CD4-positive, alpha-beta T cell (primary cell): ENCODE measurements at regions not wholly inside any gene's neighbourhood (a gene's known extent, or its start where the extent isn't known, plus 50 kb on each side); places are given as distances from the start of the nearest gene placed in this dataset.

Experiments
- ATAC-seq: fragments of 200-7000 bp; cut with Tn5 transposase; one replicate; pipeline ENCODE4 v1.10.0; 2022; ENCODE audit warnings: mild to moderate bottlenecking; ENCODE audit not compliant: poor library complexity
- CTCF ChIA-PET: fragments of 350-600 bp; sonication (Branson Sonifier 250); formaldehyde crosslinking; loops from one replicate; lab custom pipeline; 2021; ENCODE audit warnings: antibody characterized with exemption, inconsistent platforms; lab: Charles Lee
- POLR2A ChIA-PET: fragments of 350-600 bp; sonication (Branson Sonifier 250); formaldehyde crosslinking; loops from one replicate; lab custom pipeline; 2021; ENCODE audit warnings: antibody characterized with exemption, inconsistent platforms; lab: Charles Lee
- DNase-seq, 14 experiments: peaks; one replicate each; pipeline ENCODE4 v3.0.0-alpha.2; 2013 to 2020; ENCODE audit warnings: mixed read lengths in 2 of 14
- H3K27ac ChIP-seq, 2 donors: one replicate each; pipeline versions ENCODE4 v1.5.1 to v1.7.0; 2013; ENCODE audit warnings: low read length in 2 of 2, low read depth in 1 of 2, mild to moderate bottlenecking in 1 of 2
- H3K27me3 ChIP-seq, 2 experiments: 1 replicate in 1 of 2; 2 replicates in 1 of 2; pipeline versions ENCODE4 v1.6.1 to v1.7.0; 2013; ENCODE audit warnings: low read length in 2 of 2, control low read depth in 1 of 2, mild to moderate bottlenecking in 1 of 2, moderate library complexity in 1 of 2; ENCODE audit not compliant: insufficient read depth in 2 of 2, control insufficient read depth in 1 of 2
- H3K36me3 ChIP-seq: one replicate; pipeline ENCODE4 v1.6.1; 2013; ENCODE audit warnings: low read length, control low read depth; ENCODE audit not compliant: insufficient read depth
- H3K4me1 ChIP-seq: one replicate; pipeline ENCODE4 v1.6.1; 2013; ENCODE audit warnings: low read length, control low read depth; ENCODE audit not compliant: insufficient read depth
- H3K4me3 ChIP-seq: one replicate; pipeline ENCODE4 v1.5.1; 2013; ENCODE audit warnings: mild to moderate bottlenecking, low read length, moderate library complexity
- H3K9me3 ChIP-seq, 2 experiments: 1 replicate in 1 of 2; 2 replicates in 1 of 2; pipeline versions ENCODE4 v1.6.1 to v1.7.0; 2013; ENCODE audit warnings: low read length in 2 of 2, mild to moderate bottlenecking in 2 of 2, control low read depth in 1 of 2, moderate library complexity in 1 of 2; ENCODE audit not compliant: control insufficient read depth in 1 of 2, insufficient read depth in 1 of 2
- H3K27ac Mint-ChIP-seq: one replicate; pipeline ENCODE4 v1.8.0; 2020; ENCODE audit warnings: mixed read lengths
- H3K27me3 Mint-ChIP-seq: one replicate; pipeline ENCODE4 v1.8.0; 2021; ENCODE audit warnings: mixed read lengths
- H3K36me3 Mint-ChIP-seq: one replicate; pipeline ENCODE4 v1.8.0; 2021; ENCODE audit warnings: low read depth, mixed read lengths
- H3K4me1 Mint-ChIP-seq: one replicate; pipeline ENCODE4 v1.8.0; 2021; ENCODE audit warnings: low read depth, mixed read lengths
- H3K4me3 Mint-ChIP-seq: one replicate; pipeline ENCODE4 v1.8.0; 2020; ENCODE audit warnings: mild to moderate bottlenecking, mixed read lengths
- H3K9me3 Mint-ChIP-seq: one replicate; pipeline ENCODE4 v1.8.0; 2020; ENCODE audit warnings: mixed read lengths
- intact Hi-C, 2 experiments: fragments of 100-400 bp; cut with DNase I in 1 of 2; cut with micrococcal nuclease in 1 of 2; formaldehyde crosslinking; loops; one replicate each; pipeline versions ENCODE4 v1.15.1 to v1.9.0; 2023 to 2025; cut with DNase I, micrococcal nuclease
- TF ChIP-seq, protein P1 (sequence below): fragments of 200-600 bp; IDR thresholded peaks from one replicate; pipeline ENCODE4 v1.8.0; 2022; ENCODE audit warnings: antibody characterized with exemption, mild to moderate bottlenecking

DNA sequence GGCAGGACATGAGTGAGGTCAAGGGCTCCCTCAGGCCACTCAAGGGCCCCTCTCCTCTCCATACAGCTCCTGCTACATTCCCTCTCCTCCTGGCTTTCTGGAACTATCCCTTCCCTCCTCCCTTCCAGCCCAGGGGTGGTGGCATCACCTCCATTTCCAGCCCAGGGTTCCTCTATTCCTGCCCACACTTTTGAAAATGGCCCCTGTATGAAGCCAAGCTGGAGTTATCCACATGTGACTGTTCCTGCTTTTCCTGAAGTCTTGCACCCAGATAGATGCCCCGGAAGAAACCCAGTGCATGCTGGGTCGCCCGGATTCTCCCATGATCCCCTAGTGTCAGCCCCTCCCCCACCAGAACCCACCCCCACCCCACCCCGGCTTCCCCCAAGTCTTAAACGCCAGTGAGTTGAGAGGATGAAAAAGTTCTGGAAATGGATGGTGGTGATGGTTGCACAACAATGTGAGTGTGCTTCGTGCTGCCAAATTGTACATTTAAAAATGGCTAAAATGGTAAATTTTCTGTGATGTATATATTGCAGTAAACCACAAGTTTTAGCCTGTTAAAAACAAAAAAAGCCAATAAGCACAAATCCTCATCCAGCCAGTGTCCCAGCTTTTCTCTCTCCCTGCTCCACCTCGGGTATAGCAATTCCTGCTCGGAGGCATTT is 136.9 kb downstream of the SCARB1 start:
- intact Hi-C loops: no loop called here
- POLR2A ChIA-PET: no interaction called here
- no peak overlapping the region for H3K4me3 ChIP-seq

DNA sequence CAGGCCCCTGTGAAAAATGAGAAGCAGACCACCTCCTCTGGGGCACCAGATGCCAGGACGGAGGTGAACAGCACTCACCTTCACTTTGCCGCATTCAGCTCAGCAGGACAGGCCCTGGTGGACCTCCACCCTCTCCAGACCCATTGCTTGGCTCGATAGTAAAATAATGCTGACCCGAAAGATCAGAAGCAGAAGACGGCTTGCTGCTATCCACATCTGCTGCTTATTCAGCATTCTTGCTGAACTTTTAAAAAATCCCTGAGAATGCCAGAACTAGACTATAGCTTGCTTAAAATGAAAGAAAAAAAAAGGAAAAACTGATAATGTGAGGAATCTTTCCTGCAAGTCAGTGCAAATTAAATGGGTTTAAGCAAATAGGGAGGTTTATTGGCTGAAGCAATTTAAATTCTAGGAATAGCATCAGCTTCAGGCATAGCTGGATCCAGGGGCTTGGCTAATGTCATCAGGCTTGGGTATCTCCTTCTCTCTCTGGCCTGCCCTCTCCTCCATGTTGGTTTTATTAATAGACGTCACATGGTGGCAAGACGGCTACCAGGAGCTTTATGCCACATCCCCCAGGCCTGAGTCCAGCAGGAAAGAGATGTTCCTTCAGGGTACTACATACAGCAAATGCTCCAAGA is 137.9 kb downstream of the SCARB1 start:
- no peak for DNase-seq
- Histone ChIP-seq H3K4me1 (no peaks in the 10 kb centered on the region), H3K27me3 (no peaks in the 10 kb centered on the region), H3K36me3 (no peaks in the 10 kb centered on the region), H3K9me3 (peaks cover 0 to 7% of the 10 kb centered on the region in 2 experiments), H3K27ac (no peak overlapping the region), H3K4me3 (no peak overlapping the region)
- Mint-ChIP-seq H3K4me1 (no peaks in the 10 kb centered on the region), H3K4me3 (no peak overlapping the region), H3K27ac (no peak overlapping the region), H3K36me3 (no peaks in the 10 kb centered on the region), H3K9me3 (no peaks in the 10 kb centered on the region), H3K27me3 (no peaks in the 10 kb centered on the region)
- ChIA-PET POLR2A (no interaction called here), CTCF (no interaction called here)
- ATAC-seq: no peak
- intact Hi-C loops: no loop called here
- TF ChIP-seq, protein P1, sequence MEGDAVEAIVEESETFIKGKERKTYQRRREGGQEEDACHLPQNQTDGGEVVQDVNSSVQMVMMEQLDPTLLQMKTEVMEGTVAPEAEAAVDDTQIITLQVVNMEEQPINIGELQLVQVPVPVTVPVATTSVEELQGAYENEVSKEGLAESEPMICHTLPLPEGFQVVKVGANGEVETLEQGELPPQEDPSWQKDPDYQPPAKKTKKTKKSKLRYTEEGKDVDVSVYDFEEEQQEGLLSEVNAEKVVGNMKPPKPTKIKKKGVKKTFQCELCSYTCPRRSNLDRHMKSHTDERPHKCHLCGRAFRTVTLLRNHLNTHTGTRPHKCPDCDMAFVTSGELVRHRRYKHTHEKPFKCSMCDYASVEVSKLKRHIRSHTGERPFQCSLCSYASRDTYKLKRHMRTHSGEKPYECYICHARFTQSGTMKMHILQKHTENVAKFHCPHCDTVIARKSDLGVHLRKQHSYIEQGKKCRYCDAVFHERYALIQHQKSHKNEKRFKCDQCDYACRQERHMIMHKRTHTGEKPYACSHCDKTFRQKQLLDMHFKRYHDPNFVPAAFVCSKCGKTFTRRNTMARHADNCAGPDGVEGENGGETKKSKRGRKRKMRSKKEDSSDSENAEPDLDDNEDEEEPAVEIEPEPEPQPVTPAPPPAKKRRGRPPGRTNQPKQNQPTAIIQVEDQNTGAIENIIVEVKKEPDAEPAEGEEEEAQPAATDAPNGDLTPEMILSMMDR: no peak

More for the DNA sequence above, 136.9 kb downstream of the SCARB1 start:
- CTCF ChIA-PET: no interaction called here
- no peak overlapping the region for H3K27ac Mint-ChIP-seq
- H3K36me3 Mint-ChIP-seq: no peaks in the 10 kb centered on the region
- Histone ChIP-seq H3K27me3 (no peaks in the 10 kb centered on the region), H3K9me3 (peaks cover 0 to 12% of the 10 kb centered on the region in 2 experiments), H3K4me1 (no peaks in the 10 kb centered on the region), H3K27ac (no peak overlapping the region), H3K36me3 (no peaks in the 10 kb centered on the region)
- H3K9me3 Mint-ChIP-seq: no peaks in the 10 kb centered on the region
- TF ChIP-seq, protein P1: no peak
- DNase-seq (no peak), ATAC-seq (no peak)
- no peak overlapping the region for H3K4me3 Mint-ChIP-seq
- H3K27me3 Mint-ChIP-seq: no peaks in the 10 kb centered on the region
- no peaks in the 10 kb centered on the region for H3K4me1 Mint-ChIP-seq

DNA sequence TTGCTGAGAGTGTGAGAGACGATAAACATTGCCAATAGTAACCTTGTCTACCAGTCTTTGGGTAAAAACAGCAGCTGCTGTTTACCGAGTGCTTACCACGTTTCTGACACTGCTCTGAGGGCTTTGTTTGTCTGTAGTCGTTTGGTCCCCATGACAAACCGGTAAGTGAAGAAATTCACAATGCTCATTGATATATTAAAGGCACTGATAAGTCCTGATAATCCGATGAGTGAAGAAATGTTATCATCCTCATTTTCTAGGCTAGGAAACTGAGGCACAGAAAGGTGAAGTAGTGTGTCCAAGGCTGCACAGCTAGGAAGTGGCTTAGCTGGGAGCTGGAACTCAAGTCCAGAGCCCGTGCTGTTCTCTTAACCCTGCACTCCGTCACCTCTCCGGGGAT is 138.6 kb downstream of the SCARB1 start:
- H3K27ac ChIP-seq: no peak overlapping the region
- CTCF ChIA-PET: no interaction called here
- Mint-ChIP-seq H3K27me3 (no peaks in the 10 kb centered on the region), H3K4me1 (no peaks in the 10 kb centered on the region), H3K36me3 (no peaks in the 10 kb centered on the region), H3K27ac (no peak overlapping the region), H3K9me3 (no peaks in the 10 kb centered on the region), H3K4me3 (no peak overlapping the region)
- peaks cover 0 to 7% of the 10 kb centered on the region in 2 experiments for H3K9me3 ChIP-seq
- no peaks in the 10 kb centered on the region for H3K4me1 ChIP-seq
- ATAC-seq (no peak), DNase-seq (no peak)
- no peak overlapping the region for H3K4me3 ChIP-seq
- TF ChIP-seq, protein P1: no peak
- POLR2A ChIA-PET: no interaction called here
- no peaks in the 10 kb centered on the region for H3K27me3 ChIP-seq
- intact Hi-C loops: no loop called here
- no peaks in the 10 kb centered on the region for H3K36me3 ChIP-seq
